Frontal cortex (tissue), 3 donors: ENCODE measurements at regions not wholly inside any gene's neighbourhood (a gene's known extent, or its start where the extent isn't known, plus 50 kb on each side); places are given as distances from the start of the nearest gene placed in this dataset.
"Not testable (repeated sequence)": the region's sequence is repeated elsewhere in the genome, so short reads cannot be mapped to it uniquely, and the experiment has no call there.

Source experiments
- DNase-seq, 2 donors: peaks; one replicate each; pipeline ENCODE4 v3.0.0; 2012; ENCODE audit warnings: low spot score in 2 of 2
- FAIRE-seq: peaks from 2 replicates; lab custom pipeline; 2012; peaks lifted over from hg19 to GRCh38; lab: Jason Lieb, UNC
- donor health status: control.
- donor health status: control.
- donor health status: control.

GRCh38 chr16:32947336-32947735 is 246.7 kb upstream of the TP53TG3C start:
- FAIRE-seq, DNase-seq: not testable (repeated sequence)

DNA sequence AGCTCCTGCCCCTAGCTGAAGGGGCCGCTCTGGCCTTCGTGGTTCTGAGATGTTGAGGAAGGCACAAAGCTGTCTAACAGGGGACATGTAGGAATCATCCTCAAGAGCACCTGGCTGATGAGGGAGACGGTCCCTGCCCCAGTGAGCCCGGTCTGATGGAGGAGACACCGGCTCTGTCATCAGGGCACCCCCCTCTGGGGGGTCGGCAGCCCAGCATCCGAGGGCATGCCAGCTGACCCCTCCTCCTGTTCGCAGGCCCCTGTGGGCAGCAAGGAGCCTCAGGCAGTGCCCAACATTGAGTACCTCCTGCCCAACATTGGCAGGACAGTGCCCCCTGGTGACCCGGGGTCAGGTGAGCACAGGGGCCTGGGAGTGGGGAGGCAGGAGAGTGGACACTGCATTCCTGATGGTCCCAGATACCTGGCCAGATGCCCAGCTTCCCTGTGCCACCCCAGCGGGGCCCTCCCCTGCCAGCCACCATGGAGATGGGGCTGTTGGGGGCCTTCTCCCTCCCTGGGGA is 247.9 kb upstream of the TP53TG3C start:
- DNase-seq, FAIRE-seq: not testable (repeated sequence)

DNA sequence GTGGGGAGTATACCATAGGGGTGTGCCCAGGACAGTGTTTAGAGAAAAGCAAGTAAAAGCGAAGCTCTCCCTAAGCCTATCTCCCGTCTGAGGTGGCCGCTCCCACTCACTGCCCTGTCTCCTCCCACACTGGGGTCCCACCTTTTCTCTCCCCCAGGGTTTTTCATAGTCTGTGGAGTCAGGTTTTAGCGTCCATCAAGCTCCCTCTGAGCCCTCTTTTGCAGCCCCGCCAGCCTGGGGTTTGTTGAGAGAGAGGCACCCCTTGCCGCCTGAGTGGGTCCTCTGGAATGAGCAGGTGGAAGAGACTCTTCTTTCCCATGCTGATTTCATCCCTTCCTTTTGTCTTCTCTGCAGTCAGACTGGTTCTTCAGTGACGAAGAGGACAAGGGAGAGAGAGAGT is 248.7 kb upstream of the TP53TG3C start:
- DNase-seq, FAIRE-seq: not testable (repeated sequence)

DNA sequence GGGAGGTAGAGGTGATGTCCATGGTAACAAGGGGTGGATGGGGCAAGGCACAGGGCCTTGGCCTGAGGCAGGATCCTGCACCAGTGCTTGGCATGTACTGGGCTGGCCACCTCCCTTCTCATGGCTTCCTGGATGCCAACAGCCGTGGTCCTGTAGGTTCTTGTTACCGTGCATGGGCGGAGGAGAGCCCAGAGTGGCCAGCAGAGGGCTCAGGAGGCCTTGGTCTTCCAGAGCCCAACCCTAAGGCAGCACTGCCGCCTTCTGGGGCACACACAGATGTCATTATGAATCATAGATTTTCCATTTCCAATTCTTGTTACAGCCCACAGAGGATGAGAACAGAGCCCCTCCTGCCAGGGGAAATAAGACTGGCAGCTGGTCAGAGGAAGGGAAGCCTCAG is 254.2 kb upstream of the TP53TG3C start:
- DNase-seq, FAIRE-seq: not testable (repeated sequence)

DNA sequence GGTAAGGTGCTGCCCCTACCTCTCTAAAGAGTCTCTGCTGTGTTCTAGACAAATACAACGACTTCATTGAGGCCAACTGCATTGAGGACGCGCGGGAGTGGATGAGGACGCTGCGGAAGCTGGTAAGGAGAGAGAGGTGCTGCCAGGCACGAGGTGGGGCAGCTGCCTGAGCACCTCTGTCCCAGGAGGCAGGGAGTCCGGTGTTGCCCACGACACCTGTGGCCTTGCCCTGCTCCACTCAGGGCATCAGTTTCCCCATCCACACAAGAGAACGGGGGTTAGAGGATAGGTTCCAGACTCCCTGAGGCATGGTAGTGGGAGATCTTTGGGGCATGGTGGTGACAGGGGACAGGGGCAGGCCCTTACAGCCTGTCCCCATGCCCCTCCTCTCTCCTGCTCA is 256.1 kb upstream of the TP53TG3C start:
- FAIRE-seq, DNase-seq: not testable (repeated sequence)

DNA sequence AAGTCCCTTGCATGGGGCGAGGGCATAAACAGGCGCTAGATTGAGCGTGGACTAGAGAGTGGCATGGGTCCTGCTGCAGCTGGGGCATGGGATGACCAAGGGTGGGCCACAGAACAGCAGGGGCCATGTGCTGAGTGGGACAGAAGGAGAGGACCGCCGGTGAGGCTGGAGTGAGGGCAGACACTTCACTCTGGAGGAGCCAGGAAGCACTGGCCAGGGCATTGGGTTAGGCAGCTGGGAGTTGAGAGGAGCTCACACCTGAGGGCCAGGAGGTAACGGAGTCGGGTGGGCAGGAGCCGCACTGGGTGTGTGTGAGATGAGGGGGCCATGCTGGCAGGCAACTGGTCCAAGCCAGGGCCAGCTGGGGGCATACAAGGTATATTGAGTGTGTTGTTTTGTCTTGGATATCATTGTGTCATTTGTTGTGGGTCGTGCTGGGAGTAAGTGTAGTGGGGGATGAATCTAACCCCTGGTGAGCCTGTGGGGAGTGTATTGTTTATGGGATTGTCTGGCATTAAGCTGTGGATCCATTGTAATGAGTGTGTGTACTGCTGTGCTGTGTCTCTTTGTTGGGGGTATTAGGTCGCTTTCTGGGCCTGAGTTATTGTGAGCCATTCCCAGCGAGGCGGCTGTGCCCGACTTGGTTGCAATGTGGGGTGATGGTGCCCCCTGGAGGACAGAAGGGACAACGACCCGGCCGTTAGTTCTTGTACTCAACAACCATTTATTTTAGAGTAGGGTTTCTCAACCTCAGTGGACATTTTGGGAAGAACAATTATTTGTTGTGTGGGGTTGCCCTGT is 256.5 kb upstream of the TP53TG3 start:
- not testable (repeated sequence) for FAIRE-seq, DNase-seq

DNA sequence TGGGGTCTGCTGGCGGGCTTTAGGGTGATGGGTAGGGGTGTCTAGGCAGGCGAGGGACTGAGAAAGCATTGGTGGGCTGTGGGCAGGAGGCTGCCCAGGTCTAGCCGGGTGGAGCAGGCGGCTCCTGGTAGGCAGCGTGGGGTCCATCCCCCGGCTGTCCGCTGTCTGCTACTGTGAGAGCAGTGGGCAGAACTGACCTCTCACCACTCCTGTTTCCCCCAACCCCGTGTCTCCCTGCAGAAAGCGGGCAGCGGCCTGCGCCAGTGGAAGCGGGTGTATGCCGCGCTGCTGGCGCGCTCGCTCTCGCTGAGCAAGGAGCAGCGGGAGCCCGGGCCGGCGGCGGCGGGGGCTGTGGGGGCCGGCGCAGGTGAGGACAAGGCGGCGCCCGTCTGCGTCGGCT is 249.2 kb upstream of the TP53TG3 start:
- not testable (repeated sequence) for FAIRE-seq

GRCh38 chr16:32922578-32922977 is 246.6 kb upstream of the TP53TG3 start:
- not testable (repeated sequence) for FAIRE-seq

More for the DNA sequence above, 249.2 kb upstream of the TP53TG3 start:
- not testable (repeated sequence) for DNase-seq

DNA sequence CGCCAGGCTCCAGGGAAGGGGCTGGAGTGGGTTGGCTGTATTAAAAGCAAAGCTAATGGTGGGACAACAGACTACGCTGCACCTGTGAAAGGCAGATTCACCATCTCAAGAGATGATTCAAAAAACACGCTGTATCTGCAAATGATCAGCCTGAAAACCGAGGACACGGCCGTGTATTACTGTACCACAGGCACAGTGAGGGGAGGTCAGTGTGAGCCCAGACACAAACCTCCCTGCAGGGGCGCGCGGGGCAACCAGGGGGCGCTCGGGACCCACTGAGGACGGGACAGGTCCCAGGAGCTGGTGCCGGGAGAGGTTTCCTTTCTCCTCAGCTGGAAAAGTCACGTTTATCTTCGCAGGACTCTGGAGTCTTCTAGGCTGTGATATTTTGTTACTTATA is 239.4 kb upstream of the TP53TG3 start:
- not testable (repeated sequence) for FAIRE-seq, DNase-seq

More at GRCh38 chr16:32922578-32922977, 246.6 kb upstream of the TP53TG3 start:
- DNase-seq: not testable (repeated sequence)

DNA sequence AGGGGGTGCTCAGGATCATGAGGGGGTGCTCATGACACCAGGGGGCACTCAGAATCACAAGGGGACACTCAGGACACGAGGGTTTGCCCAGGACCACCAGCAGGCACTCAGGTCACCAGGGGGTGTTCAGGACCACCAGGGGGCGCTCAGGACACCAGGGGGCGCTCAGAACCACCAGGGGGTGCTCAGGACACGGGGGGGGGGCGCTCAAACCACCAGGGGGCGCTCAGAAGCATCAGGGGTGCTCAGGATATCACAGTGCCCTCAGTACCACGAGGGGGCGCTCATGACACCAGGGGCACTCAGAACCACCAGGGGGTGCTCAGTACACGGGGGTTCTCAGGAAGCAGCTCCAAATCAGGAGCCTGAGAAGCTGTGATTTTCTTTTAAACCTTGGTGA is 221.8 kb upstream of the TP53TG3 start:
- DNase-seq, FAIRE-seq: not testable (repeated sequence)

GRCh38 chr16:32885392-32885791 is 209.4 kb upstream of the TP53TG3 start:
- not testable (repeated sequence) for FAIRE-seq, DNase-seq

- DNase-seq, FAIRE-seq: not testable (repeated sequence)
Observed at GRCh38 chr16:32884556-32884955, 208.6 kb upstream of the TP53TG3 start.

- DNase-seq, FAIRE-seq: not testable (repeated sequence)
Observed at GRCh38 chr16:32882328-32882857, 206.4 kb upstream of the TP53TG3 start.

DNA sequence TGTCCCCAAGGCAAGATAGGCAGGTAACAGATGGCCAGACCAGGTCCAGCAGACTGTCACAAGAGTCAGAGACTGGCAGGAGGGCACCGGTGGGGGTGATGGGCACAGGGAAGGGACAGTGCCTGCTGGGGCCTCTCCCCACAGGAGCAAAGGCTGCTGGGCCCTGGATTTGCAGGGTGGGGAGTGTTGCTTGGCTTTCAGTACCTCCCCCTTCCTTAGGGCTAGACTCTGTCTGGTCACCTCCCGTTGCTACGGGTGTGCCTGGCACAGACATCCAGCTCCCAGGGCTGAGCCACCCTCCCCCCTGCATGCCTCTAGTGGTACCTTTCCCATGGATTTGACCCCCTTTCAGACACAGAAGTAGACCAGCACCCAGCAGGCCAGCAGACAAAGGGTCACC is 205.7 kb upstream of the TP53TG3 start:
- DNase-seq, FAIRE-seq: not testable (repeated sequence)

GRCh38 chr16:32880009-32880408 is 204.0 kb upstream of the TP53TG3 start:
- not testable (repeated sequence) for FAIRE-seq, DNase-seq

DNA sequence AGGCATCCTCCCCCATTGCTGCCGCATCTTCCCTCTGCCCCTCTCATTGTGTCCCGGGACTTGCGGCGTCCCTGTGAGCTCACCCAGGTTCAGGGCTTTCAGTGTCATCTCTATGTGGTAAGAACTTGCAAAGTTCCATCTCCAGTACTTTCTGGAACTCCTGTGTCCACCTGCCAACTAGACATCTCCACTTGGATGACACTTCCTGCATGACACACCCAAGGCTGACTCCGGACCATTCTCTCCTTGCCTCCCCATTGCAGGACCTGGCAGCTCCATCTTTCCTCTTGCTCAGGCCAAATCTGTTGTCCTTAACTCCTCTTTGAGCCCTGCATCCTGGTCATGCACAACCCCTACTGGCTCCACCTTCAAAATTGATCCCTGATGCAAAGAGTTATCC is 200.8 kb upstream of the TP53TG3 start:
- DNase-seq, FAIRE-seq: not testable (repeated sequence)

DNA sequence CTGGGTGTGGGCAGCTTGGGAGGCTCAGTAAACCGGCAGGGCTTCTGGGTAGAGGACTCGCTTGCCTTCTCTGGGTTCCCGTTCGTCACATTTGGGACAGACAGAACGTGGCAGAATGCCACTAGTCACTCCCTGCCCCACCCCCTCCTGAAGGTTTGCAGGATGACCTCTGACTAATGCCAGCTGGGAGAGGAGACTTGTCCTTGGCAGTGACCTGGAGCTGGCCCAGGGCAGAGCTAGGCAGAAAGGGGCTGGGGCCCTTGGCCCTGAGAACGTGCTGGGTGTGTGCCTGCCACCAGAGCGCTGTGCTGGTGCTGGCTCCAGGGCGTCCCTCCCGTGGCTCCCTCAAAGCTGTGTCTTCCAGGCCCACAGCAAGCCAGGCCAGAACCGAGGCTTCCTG is 197.8 kb upstream of the TP53TG3 start:
- not testable (repeated sequence) for FAIRE-seq, DNase-seq

DNA sequence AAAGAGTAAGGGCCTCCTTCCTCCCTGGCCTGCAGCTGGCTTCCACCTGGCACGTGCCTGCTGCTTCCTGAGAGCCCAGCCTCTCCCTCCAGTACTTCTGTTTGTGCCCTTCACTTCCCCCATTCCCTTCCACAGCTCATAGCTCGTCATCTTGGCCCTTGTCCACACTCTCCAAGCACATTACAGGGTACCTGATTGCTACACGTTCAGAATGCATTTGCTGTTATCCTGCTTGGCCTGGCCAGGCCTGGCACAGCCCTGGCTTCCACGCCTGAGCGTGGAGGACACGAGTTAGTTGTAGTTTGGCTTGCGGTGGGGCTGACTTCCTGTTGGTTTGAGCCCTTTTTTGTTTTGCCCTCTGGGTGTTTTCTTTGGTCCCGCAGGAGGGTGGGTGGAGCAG is 197.2 kb upstream of the TP53TG3 start:
- DNase-seq, FAIRE-seq: not testable (repeated sequence)

GRCh38 chr16:32870628-32871027 is 194.7 kb upstream of the TP53TG3 start:
- not testable (repeated sequence) for FAIRE-seq, DNase-seq

DNA sequence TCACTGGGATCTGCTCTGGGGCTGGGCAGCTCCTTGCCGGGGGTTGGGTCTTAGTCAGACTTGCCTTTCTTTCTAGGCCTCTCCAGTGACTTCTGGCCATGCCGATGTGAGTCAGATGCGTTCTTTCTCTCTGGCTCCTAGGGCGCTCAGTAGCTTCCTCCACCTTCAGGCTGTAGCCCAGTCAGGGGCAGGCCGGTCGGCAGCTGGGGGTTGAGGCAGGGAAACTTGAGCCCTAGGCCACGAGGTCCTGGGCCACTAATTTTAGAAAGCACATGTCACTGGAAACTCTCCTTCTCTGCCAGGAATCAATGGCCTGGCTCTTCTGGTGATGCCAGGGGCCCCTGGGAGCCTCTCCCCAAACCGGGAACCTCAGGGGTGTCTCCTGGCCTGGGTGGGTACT is 192.4 kb upstream of the TP53TG3 start:
- not testable (repeated sequence) for FAIRE-seq, DNase-seq

GRCh38 chr16:32865284-32865683 is 189.3 kb upstream of the TP53TG3 start:
- not testable (repeated sequence) for FAIRE-seq, DNase-seq
